HEK293T (cell line): ENCODE measurements at regions not wholly inside any gene's neighbourhood (a gene's known extent, or its start where the extent isn't known, plus 50 kb on each side); places are given as distances from the start of the nearest gene placed in this dataset.

Experiments
- ARNT ChIP-seq: fragments of 450-650 bp; IDR thresholded peaks from 2 replicates; pipeline ENCODE4 v1.6.1; 2017; ENCODE audit warnings: mild to moderate bottlenecking
- BHLHE40 ChIP-seq: fragments of 450-650 bp; IDR thresholded peaks from 2 replicates; pipeline ENCODE4 v1.6.1; 2016; ENCODE audit warnings: mild to moderate bottlenecking, moderate library complexity, borderline replicate concordance
- ELF4 ChIP-seq: fragments of 450-650 bp; IDR thresholded peaks from 2 replicates; pipeline ENCODE4 v1.6.1; 2017; ENCODE audit warnings: antibody characterized with exemption
- FOXA1 ChIP-seq: fragments of 450-650 bp; IDR thresholded peaks from 2 replicates; pipeline ENCODE4 v1.6.1; 2016; ENCODE audit warnings: mild to moderate bottlenecking
- FOXK2 ChIP-seq: fragments of 450-650 bp; IDR thresholded peaks from 2 replicates; pipeline ENCODE4 v1.6.1; 2016; ENCODE audit warnings: mild to moderate bottlenecking
- FOXM1 ChIP-seq: fragments of 450-650 bp; IDR thresholded peaks from 2 replicates; pipeline ENCODE4 v1.6.1; 2017; ENCODE audit warnings: mild to moderate bottlenecking, borderline replicate concordance
- SP1 ChIP-seq: fragments of 450-650 bp; IDR thresholded peaks from 2 replicates; pipeline ENCODE4 v1.6.1; 2017
- TARDBP ChIP-seq: fragments of 450-650 bp; IDR thresholded peaks from 2 replicates; pipeline ENCODE4 v1.6.1; 2016

- TF ChIP-seq ARNT (no peak), FOXM1 (no peak), BHLHE40 (no peak), FOXA1 (no peak), FOXK2 (no peak), SP1 (no peak), ELF4 (no peak), TARDBP (no peak)
Measured at GRCh38 chr4:20084488-20084887, 167.2 kb upstream of the SLIT2 start.
